22Rv1 (cell line): ENCODE measurements at regions not wholly inside any gene's neighbourhood (a gene's known extent, or its start where the extent isn't known, plus 50 kb on each side); places are given as distances from the start of the nearest gene placed in this dataset.

Experiments used
- H3K27ac ChIP-seq: fragments of 450-650 bp; 2 replicates; pipeline ENCODE4 v1.5.1; 2017
- ZFX ChIP-seq: fragments of 450-650 bp; IDR thresholded peaks from 2 replicates; pipeline ENCODE4 v1.6.1; 2017; ENCODE audit warnings: antibody characterized with exemption, borderline replicate concordance
- TF ChIP-seq, protein P1 (sequence below): fragments of 450-650 bp; IDR thresholded peaks from 2 replicates; pipeline ENCODE4 v1.5.1; 2017; ENCODE audit warnings: mild to moderate bottlenecking

DNA sequence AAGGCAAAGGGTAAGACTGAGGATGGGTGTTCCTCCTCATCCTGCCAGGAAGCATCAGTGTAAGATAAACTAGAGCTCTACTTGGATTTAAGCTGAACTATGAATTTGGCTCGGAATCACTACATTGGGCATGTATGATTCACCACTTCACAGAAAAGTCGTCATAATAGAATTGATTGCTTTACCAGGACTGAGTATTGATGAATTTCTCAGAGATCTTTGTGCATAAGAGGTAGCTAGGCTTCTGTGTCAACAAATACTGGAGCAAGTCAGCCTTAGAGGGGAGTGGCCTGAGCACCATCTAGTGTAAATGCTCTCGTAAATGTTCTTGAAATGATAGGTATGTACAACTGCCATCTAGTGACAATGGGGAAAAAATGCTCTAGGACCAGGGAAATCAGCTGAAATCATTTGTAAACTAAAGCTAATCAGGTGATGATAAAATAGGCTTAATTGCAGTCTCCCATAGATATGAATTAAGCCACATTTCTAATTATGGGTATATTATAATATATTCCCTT, 309.5 kb upstream of the FMR1 start:
- no peak overlapping the region for H3K27ac ChIP-seq
- TF ChIP-seq, protein P1, sequence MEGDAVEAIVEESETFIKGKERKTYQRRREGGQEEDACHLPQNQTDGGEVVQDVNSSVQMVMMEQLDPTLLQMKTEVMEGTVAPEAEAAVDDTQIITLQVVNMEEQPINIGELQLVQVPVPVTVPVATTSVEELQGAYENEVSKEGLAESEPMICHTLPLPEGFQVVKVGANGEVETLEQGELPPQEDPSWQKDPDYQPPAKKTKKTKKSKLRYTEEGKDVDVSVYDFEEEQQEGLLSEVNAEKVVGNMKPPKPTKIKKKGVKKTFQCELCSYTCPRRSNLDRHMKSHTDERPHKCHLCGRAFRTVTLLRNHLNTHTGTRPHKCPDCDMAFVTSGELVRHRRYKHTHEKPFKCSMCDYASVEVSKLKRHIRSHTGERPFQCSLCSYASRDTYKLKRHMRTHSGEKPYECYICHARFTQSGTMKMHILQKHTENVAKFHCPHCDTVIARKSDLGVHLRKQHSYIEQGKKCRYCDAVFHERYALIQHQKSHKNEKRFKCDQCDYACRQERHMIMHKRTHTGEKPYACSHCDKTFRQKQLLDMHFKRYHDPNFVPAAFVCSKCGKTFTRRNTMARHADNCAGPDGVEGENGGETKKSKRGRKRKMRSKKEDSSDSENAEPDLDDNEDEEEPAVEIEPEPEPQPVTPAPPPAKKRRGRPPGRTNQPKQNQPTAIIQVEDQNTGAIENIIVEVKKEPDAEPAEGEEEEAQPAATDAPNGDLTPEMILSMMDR: peak; percentile 25; the same call in 1 of the 2 replicates
- no peak for TF ChIP-seq ZFX

DNA sequence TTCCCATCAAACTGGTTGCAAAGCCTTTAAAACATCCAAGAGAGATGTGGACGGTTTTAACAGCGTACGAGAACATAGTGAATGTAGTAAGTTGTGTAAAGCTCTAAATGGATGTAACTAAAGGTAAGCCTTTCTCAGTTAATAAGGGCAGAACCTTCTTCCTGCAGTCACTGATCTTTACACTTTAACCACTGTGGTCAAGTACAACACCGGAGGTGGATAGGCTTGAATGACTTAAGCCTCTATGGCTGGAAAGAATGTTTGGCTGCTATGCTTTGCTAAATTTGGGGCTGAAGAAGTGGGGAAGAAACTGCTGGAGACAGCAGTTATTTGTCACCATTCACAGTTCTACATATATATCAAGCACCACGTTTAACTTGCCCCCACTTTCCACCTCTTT, 285.1 kb upstream of the FMR1 start:
- TF ChIP-seq, protein P1: no peak
- TF ChIP-seq ZFX: no peak
- H3K27ac ChIP-seq: no peak overlapping the region

DNA sequence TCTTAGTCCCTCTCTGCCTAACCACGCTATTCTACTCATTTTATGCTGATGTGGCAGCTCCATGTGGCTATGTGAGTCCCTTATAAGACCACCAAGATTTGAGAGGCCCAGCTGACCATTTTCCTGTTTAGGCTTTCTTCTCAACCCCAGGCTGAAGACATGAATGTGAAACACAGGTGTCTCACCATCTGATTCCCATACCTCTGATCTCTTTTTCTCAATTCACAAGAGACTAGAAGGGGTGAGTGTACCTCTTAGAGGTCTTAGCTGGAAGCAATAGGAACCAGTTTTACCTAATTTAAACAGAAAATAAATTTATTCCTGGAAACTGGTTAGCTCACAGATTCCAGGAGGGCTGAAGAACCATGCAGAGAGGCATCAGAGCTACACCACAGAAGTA, 276.5 kb upstream of the FMR1 start:
- no peak overlapping the region for H3K27ac ChIP-seq
- no peak for TF ChIP-seq ZFX
- TF ChIP-seq, protein P1: no peak

DNA sequence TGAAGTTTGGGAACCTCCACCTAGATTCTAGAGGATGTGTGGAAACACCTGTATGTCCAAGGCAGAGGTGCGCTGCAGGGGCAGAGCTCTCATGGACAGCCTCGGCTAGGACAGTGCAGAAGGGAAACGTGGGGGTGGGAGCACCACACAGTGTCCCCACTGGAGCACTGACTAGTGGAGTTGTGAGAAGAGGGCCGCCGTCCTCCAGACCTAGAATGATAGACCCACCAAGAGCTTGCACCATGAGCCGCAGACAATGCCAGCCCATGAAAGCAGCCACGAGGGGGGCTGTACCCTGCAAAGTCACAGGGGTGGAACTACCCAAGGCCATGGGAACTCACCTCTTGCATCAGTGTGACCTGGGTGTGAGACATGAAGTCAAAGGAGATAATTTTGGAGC, 274.5 kb upstream of the FMR1 start:
- H3K27ac ChIP-seq: no peak overlapping the region
- TF ChIP-seq, protein P1: no peak
- no peak for TF ChIP-seq ZFX

DNA sequence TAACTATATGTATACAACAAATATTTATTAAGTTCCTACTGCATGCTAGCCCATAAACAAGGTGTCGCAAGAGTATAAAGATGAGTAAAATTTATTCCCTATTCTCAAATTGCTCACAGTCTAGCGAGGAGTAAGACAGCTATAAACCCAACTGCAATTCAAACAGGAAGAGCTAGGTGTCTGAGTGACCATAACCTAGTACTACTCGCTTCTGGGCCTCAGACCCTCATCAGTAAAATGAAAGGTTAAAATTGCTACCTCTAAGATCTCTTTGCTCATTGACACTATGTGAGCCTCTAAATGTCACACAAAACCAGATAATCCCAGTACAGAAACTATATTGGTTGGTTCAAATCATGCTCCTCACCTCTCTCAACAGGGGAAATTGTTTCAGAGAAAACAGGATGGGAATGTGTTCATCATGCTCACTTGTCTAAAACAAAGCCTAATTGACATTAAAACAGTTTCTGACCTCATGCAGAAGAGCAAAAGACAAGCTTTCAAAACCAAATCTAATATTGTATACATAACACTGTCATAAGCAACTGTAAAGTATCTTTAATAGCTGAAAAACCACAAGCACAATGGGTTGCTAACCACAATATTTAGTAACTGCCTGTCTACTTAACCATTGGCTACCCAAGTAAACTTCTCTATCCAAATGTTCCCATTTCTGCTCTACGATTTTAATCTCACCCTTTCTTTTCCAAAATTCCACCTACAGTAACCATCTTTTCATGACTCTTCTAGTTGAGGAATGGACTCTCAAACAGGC, 264.6 kb upstream of the FMR1 start:
- TF ChIP-seq, protein P1: no peak
- no peak for TF ChIP-seq ZFX

DNA sequence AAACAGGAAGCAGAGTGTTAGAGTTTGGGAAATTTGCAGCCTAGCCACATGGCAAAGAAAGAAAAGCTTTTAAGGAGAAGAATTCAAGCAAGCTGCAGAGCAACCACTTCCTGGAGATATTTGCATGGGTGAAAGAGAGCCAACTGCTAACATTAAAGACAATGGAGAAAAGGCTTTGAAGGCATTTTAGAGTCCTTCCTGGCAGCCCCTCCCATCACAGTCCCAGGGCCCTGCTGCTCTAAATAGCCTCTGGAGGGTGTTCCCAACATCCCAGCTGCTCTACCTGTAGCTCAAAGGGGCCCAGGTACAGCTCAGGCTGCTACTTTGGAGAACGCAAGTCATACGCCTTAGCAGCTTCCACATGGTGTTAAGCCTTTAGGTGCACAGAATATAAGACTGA, 235.9 kb upstream of the FMR1 start:
- H3K27ac ChIP-seq: no peak overlapping the region
- TF ChIP-seq, protein P1: no peak
- no peak for TF ChIP-seq ZFX

More for the DNA sequence above, 264.6 kb upstream of the FMR1 start:
- H3K27ac ChIP-seq: no peak overlapping the region

DNA sequence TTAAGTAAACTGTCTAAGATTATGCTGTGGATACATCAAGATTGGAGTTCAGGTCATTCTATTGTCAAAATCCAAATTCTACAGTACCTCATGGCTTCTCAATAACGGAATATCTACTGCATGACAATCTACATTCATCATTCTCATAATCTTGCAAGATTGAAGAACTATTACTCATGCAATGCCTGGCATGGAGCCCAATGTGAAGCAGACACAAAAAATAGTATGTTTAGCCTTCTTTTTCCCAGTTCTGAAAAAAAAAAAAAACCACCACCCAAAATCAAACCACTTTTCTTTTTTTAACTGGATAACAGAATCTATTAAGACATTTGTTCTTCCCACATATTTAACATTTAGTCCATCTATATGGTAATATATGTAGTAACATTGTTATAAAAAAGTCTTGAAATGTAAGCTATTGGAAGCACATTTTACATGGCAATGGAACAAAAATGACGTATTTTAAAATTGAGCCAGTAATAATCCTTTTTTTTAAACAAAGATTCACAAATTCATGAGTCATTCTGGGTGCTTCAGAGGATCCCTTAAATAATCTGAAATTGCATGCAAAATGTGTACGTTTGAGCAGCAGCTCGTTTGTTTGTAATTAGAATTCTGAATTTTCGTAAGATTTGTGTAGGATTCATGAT, 232.2 kb upstream of the FMR1 start:
- TF ChIP-seq, protein P1: no peak
- TF ChIP-seq ZFX: no peak

More for the DNA sequence above, 232.2 kb upstream of the FMR1 start:
- no peak overlapping the region for H3K27ac ChIP-seq
